Body of pancreas (tissue), 4 donors: ENCODE measurements at regions not wholly inside any gene's neighbourhood (a gene's known extent, or its start where the extent isn't known, plus 50 kb on each side); places are given as distances from the start of the nearest gene placed in this dataset.
"Not testable (repeated sequence)": the region's sequence is repeated elsewhere in the genome, so short reads cannot be mapped to it uniquely, and the experiment has no call there.

Source experiments
- POLR2A ChIP-seq, 3 donors: fragments of 450-650 bp; IDR thresholded peaks; one replicate each; pipeline ENCODE4 v1.6.1; 2016; ENCODE audit warnings: antibody characterized with exemption in 3 of 3, mild to moderate bottlenecking in 2 of 3
- TF ChIP-seq, protein P1 (sequence below), 7 experiments: fragments of 450-650 bp in 4 of 7; fragments of 200-600 bp in 3 of 7; sonication (generic) in 3 of 7; IDR thresholded peaks; one replicate each; pipeline ENCODE4 v1.5.1; 2016 to 2019; ENCODE audit warnings: antibody characterized with exemption in 7 of 7

DNA sequence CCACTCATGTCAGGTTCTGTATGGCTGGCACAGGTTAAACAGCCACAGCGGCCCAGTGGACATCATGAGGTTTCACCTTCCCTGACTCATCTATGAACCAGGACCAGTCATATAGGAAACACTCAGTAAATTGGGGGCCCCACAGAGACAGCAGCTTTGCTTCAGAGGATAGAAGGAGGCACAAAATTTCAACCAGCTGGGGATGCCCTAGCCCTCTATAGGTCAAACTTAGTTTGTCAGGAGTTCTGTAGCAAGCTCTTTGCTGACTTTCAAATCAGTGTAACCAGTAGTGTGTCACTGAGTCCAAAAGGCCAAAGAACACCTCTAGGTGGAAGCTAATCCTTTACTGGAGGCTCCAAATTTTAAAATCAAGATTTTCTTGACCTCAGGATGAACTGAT is 4157.8 kb upstream of the TPTE start:
- TF ChIP-seq, protein P1, sequence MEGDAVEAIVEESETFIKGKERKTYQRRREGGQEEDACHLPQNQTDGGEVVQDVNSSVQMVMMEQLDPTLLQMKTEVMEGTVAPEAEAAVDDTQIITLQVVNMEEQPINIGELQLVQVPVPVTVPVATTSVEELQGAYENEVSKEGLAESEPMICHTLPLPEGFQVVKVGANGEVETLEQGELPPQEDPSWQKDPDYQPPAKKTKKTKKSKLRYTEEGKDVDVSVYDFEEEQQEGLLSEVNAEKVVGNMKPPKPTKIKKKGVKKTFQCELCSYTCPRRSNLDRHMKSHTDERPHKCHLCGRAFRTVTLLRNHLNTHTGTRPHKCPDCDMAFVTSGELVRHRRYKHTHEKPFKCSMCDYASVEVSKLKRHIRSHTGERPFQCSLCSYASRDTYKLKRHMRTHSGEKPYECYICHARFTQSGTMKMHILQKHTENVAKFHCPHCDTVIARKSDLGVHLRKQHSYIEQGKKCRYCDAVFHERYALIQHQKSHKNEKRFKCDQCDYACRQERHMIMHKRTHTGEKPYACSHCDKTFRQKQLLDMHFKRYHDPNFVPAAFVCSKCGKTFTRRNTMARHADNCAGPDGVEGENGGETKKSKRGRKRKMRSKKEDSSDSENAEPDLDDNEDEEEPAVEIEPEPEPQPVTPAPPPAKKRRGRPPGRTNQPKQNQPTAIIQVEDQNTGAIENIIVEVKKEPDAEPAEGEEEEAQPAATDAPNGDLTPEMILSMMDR (IDR thresholded peaks at IDR 0.05): not testable (repeated sequence)
- TF ChIP-seq POLR2A (IDR thresholded peaks at IDR 0.05): not testable (repeated sequence)
